ENCODE measurements at regions not wholly inside any gene's neighbourhood (a gene's known extent, or its start where the extent isn't known, plus 50 kb on each side); places are given as distances from the start of the nearest gene placed in this dataset.

GRCh38 chr16:48947371-48947713, 334.3 kb downstream of the CBLN1 start:
- no peak for TF ChIP-seq CTCF (IDR thresholded peaks at IDR 0.05)
- no peaks in the 10 kb centered on the region for H3K36me3 Mint-ChIP-seq (ENCODE audit: unreplicated experiment)
- H3K9me3 Mint-ChIP-seq (ENCODE audit: unreplicated experiment) = peaks cover 27% of the 10 kb centered on the region
- no peak for DNase-seq (ENCODE audit: extremely low spot score, unreplicated experiment)
- no peaks in the 10 kb centered on the region for H3K4me1 Mint-ChIP-seq (ENCODE audit: unreplicated experiment)
- no peak overlapping the region for H3K4me3 Mint-ChIP-seq (ENCODE audit: unreplicated experiment)
- H3K27me3 Mint-ChIP-seq (ENCODE audit: unreplicated experiment) = no peaks in the 10 kb centered on the region
- H3K27ac Mint-ChIP-seq (ENCODE audit: unreplicated experiment) = no peak overlapping the region

GRCh38 chr16:48946686-48947370, 334.8 kb downstream of the CBLN1 start:
- no peak for DNase-seq (ENCODE audit: extremely low spot score, unreplicated experiment)
- Mint-ChIP-seq H3K4me1 (ENCODE audit: unreplicated experiment) (no peaks in the 10 kb centered on the region), H3K9me3 (ENCODE audit: unreplicated experiment) (peaks cover 27% of the 10 kb centered on the region), H3K27ac (ENCODE audit: unreplicated experiment) (no peak overlapping the region), H3K36me3 (ENCODE audit: unreplicated experiment) (no peaks in the 10 kb centered on the region), H3K4me3 (ENCODE audit: unreplicated experiment) (no peak overlapping the region), H3K27me3 (ENCODE audit: unreplicated experiment) (no peaks in the 10 kb centered on the region)
- TF ChIP-seq CTCF (IDR thresholded peaks at IDR 0.05) = no peak

- Mint-ChIP-seq H3K27me3 (ENCODE audit: unreplicated experiment) (no peaks in the 10 kb centered on the region), H3K36me3 (ENCODE audit: unreplicated experiment) (no peaks in the 10 kb centered on the region), H3K27ac (ENCODE audit: unreplicated experiment) (no peak overlapping the region), H3K4me1 (ENCODE audit: unreplicated experiment) (no peaks in the 10 kb centered on the region), H3K4me3 (ENCODE audit: unreplicated experiment) (no peak overlapping the region), H3K9me3 (ENCODE audit: unreplicated experiment) (peaks cover 30% of the 10 kb centered on the region)
- no peak for DNase-seq (ENCODE audit: extremely low spot score, unreplicated experiment)
- no peak for TF ChIP-seq CTCF (IDR thresholded peaks at IDR 0.05)
Measured at GRCh38 chr16:48942996-48943395, 333.0 kb upstream of the N4BP1 start.

GRCh38 chr16:48936811-48937210, 326.8 kb upstream of the N4BP1 start:
- no peaks in the 10 kb centered on the region for H3K36me3 Mint-ChIP-seq (ENCODE audit: unreplicated experiment)
- DNase-seq (ENCODE audit: extremely low spot score, unreplicated experiment) = no peak
- peaks cover 42% of the 10 kb centered on the region for H3K9me3 Mint-ChIP-seq (ENCODE audit: unreplicated experiment)
- H3K4me1 Mint-ChIP-seq (ENCODE audit: unreplicated experiment) = no peaks in the 10 kb centered on the region
- H3K27ac Mint-ChIP-seq (ENCODE audit: unreplicated experiment) = no peak overlapping the region
- no peak for TF ChIP-seq CTCF (IDR thresholded peaks at IDR 0.05)
- H3K27me3 Mint-ChIP-seq (ENCODE audit: unreplicated experiment) = no peaks in the 10 kb centered on the region
- H3K4me3 Mint-ChIP-seq (ENCODE audit: unreplicated experiment) = no peak overlapping the region

- no peaks in the 10 kb centered on the region for H3K27me3 Mint-ChIP-seq (ENCODE audit: unreplicated experiment)
- DNase-seq (ENCODE audit: extremely low spot score, unreplicated experiment) = no peak
- H3K9me3 Mint-ChIP-seq (ENCODE audit: unreplicated experiment) = peaks cover 29% of the 10 kb centered on the region
- H3K36me3 Mint-ChIP-seq (ENCODE audit: unreplicated experiment) = no peaks in the 10 kb centered on the region
- no peaks in the 10 kb centered on the region for H3K4me1 Mint-ChIP-seq (ENCODE audit: unreplicated experiment)
- TF ChIP-seq CTCF (IDR thresholded peaks at IDR 0.05) = no peak
- H3K27ac Mint-ChIP-seq (ENCODE audit: unreplicated experiment) = no peak overlapping the region
- H3K4me3 Mint-ChIP-seq (ENCODE audit: unreplicated experiment) = no peak overlapping the region
Measured at GRCh38 chr16:48932216-48932855, 322.4 kb upstream of the N4BP1 start.

Data from osteocyte (in vitro differentiated cells).